ENCODE measurements at regions not wholly inside any gene's neighbourhood (a gene's known extent, or its start where the extent isn't known, plus 50 kb on each side); places are given as distances from the start of the nearest gene placed in this dataset.

DNA sequence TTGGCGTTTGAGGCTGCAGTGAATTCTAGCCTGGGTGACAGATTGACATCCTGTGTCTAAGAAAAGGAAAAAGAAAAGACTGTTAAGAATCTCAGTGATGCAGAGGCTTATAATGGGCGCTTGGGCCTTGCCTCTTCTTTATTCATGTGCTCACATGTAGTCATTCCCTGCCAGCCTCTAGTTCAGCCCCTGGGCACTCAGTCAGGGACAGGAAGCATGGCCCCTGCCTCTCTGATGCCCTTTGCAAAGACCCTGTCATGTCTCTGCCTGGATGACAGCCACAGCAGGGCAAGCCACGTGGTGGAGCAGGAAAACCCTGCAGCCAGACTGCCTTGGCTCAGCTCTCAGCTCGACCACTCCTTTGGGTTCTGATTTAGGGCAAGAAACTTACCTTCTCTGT, 368.9 kb downstream of the RPS24 start:
- DNase-seq, result no peak

DNA sequence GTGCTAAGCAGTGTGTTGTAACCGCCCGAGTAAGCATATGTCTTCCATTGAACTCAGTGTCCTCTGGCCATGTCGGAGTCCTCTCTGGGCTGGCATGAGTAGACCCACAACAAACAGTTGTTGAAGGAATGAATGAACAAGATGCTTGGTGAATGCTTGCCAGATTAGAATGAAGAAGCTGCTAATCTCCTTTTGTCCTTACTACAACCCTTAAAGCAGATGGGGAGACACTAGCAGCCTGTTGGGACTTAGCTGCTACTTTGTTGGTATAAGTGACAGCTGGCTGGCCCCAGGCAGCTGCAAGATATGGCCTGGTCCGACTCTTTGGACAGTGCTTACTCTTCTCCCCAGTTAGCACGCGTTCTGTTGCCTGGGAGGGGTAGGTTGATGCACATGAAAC, 370.1 kb downstream of the RPS24 start:
- no peak for DNase-seq

DNA sequence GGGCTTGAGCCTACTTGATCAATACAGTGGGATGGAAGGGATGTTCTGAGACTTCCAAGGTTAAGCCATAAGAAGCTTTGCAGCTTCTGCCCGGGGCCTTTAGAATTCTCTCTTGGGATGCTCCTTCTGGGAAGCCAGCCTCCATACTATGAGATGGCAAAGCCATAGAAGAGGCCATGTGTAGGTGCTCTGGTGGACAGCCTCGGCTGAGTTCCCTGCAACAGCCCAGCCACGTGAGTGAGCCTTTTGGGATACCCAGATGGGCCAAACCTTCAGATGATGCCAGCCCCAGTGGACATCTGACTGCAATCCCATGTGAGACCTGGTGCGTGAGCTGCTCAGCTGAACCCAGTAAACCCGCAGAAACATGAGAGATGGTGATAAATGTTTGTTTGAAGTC, 370.6 kb downstream of the RPS24 start:
- no peak for DNase-seq

DNA sequence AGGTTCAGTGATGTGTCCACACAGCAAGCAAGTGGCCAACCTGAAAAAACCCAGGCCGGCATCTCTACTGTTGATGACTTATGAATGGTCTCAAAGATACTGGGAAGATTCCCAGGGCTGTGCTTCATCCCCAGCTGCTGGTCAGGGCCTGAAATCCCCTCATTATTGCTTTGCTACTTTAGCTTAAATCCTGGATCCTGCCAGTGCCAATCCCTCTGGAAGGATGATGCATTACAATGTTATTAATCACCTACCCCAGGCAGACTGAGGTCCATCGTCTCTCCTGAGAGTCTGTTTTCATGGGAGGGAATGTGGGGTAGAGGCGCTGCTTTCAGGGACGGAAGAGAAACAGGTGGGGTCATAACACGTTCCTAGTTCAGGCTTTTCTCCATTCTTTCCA, 371.6 kb downstream of the RPS24 start:
- DNase-seq, result no peak

DNA sequence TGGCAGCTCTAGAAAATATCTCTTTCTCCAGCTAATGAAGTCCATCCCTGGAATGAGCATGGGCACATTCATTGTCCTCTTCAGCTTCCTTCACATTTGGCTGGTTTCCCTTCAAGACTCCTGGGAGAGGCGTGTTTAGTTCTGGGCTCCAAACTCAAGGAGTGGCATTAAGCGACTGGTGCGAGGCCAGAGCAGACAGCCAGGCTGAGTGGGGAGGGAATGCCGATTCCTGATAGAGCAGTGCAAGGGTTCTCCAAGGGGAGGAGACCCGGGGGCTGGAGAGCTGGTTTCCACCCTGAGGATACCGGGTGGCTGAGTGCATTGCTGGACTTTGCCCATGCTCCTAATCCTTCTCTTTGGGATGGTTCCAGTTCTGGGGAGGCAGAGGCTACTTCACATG, 372.1 kb downstream of the RPS24 start:
- no peak for DNase-seq

DNA sequence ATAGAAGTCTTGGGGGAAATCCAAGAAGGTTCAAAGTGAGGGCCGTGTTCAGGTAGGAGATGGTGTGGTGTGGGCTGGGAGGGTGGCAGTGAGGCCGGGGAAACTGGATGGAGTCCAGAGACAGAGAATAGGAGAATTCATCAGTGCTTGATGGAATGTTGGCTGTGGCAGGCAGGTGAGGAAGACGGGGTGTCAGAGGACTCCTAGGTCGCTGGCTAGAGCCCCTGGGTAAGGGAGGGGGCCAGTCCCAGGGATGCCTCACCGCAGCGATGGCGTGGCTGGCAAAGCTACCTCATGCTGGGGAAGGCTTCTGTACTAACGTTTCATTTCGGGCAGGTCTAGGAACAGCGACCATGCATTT, 373.0 kb downstream of the RPS24 start:
- DNase-seq, result no peak

DNA sequence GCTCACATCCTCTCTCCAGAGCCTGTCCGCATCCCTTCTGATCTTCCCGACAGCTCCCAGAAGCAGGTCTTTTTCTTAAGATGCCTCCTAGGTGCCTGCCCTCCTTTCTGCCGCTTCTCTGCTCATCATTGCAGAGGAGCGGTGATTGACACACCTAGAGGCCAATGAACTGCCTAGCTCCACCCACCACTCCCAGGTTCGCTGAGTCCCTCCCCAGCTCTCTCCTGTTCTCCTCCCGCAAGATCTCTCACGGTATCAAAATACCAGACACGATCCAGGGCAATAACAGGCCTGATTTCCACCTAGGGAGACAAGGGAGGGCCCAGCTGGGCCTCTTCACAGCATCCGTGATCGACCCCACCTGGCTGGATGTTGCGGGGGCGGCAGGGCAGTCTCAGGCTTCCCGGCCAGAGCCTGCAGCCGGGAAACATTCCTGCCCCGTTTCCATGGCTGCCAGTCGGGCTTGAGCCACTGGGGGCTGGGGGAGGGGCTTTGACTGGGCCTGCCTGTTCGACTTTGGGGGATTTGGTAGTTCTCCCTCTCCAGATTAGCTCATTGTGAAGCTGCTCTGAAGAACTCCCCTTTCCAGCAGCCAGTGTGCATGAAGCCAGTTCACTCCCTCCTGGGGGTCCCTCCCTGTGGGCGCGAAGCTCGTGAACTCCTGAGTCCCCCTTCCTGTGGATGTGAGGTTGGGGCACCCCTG, 373.5 kb downstream of the RPS24 start:
- DNase-seq, result peak; percentile 81

DNA sequence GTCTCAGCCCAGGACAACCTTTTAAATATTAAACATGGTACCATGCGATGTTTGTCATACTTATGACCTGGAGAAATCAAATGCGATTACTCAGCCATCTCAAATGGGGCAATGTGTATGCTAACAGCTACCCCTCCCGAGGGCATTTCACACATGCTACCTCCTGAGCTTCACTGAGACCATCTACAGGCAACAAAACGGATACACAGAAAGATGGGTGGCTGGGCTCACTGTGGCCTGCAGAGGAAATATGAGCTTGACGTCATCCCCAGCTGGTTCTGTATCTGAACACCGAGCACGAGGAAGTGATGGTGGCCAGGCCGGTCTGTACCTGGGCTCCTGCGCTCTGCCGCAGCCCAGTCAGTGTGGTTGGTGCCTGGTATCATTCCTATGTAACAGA, 374.3 kb downstream of the RPS24 start:
- DNase-seq, result no peak

DNA sequence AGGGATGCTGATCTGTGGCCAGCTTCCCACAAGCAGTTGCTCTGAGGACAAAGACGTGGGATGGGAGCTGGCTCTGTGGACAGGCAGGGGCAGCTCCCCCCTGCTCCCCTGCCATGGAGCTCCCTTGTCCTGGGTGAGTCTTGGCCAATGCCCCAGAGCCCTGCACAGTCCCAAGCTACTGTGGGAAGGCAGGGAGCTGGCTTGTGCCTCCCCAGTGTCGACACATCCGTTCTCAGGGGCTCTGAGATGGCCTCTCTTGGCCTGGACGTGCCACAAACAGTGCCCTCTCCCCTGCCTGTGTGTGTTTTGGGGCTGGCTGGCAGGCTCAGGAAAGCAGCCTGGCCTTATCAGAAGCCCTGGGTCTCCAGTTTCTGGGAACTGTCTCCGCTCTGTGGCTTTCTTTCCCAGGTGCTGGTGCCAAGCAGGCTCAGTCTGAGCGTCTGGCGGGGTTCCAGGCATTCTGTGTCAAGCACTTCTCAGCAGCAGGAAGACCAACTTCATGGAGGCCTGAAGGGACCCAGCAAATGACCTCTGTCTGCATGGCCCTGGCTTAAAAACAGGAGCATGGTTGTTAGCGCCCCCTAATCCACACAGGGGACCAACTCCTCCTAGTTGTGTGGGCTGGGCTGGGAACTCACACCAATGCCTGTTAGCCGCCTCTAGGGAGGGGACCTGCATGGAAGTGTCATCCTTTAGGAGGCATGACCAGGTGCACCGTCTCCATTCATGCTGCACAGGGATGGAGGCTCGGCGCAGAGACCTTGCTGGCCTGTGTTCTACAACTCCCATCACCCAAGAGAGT, 375.2 kb downstream of the RPS24 start:
- DNase-seq, result peak; percentile 75

DNA sequence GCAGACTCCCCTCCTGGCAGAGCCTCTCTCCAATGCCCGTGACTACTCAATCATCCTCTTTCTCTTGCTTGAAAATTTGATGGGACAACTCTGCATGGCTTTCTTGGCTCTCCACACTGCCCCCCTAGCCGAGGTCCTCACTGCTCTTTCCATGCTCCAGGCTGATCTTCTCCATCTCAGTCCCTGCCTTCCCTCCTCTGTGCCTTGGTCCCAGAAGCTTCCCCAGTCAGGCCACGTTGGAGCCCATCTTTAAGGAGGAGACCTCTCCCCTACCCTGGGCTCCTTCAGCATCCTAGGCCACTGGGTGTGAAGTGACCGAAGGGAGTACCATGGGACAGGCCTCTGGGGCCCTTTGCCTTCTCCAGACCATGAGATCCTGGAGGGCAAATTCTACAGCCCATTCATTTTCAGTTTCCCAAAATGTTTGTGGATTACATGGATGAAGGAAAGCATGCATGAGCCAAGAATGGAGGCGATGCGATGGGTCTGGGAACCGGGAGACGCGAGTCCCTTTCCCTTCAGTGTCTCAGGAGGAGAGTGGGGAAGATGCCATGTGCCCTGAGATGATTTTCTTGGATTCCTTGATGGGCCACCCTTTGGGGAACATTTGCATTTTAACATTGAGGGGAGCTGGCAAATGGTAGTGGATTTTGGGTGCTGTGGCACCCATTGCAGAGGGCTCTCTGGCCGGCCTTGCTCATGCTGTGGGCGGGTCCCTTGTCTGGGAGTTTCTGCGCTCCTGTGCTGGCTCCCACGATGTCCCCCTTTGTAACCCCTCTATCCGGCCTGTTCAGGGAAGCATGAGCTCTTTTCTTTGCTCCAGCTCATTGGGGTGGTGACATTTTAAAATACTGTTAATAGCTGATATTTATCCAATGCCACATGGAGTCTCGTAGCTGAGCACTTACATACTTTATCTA, 376.6 kb downstream of the RPS24 start:
- no peak for DNase-seq

DNA sequence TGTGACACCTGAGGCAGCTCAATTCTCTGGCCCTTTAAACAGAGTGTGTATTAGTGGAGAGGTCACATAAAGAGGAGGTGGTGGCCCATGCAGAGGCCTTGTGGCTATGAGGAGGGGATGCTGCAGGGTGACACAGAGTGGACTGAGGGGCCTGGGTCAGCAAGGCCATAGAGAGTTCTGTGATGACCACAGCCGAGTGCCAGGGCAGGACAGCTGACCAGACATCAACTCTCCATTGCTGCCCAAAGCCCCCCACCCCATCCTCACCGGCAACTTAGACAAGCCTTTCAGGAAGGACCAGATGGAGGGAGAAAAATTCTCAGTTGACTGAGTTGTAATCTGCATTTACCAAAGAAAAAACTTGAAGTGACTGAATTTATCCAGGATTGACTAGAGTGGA, 378.1 kb downstream of the RPS24 start:
- no peak for DNase-seq

DNA sequence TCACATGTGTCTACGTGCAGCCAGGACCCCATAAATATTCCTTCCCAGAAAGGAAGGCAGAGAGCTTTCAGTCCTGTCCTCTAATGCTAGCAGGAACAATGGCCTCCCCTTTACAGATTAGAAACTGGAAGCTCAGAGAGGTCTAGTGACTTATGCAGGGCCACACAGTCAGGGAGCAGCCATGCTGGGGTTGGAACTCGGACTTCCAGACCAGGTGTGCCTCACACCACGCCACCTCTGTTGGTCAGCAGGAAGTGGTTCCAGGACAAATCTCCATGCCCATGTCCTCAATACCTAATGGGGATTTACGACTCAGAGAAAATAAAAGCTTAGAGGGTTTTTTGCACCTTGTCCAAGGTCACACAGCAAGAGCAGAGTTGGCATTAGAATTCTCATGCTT, 378.9 kb downstream of the RPS24 start:
- no peak for DNase-seq

DNA sequence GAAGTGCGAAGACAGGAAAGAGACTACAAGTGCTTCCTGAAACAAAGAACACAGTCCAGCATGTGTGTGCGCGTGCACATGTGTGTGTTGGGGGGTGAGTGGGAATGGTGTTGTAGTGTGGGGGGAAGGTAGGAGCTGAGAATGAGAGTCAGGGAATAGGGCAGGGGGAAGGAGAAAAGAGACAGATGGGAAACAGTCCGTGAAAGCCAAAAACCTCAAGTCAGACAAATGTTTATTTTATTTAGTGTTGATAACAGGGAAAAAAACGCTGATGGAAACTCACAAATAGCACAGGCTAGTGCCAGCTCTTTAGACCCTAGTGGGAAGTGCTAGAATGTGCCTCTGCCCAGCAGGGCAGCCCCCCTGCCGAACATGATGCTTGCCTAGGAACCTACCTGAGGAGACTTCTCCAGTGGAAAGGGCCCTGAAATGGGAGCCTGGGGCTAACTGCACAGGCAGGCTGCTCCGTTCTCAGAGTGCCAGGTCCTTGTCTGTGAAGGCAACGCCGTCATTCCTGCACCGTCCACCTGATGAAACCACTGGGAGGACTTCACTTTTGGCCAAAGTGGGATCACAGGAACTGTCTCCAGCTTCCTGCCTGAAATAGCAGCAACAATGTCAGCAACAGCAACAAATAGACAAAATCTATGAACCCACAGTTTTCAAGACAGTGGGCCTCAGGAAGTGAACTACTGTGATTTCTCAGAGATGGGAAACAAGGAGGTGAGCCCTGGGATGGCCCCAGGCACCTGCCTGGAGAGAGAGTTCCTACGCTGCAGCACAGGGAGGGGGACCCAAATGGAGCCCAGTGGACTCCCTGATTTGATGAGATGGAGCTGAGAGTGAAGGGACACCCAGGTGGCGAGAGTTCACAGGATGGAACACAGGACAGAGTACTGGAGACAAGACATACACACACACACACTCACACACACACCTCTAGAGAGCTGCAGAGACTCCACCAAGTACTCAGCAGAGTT, 379.7 kb downstream of the RPS24 start:
- no peak for DNase-seq

DNA sequence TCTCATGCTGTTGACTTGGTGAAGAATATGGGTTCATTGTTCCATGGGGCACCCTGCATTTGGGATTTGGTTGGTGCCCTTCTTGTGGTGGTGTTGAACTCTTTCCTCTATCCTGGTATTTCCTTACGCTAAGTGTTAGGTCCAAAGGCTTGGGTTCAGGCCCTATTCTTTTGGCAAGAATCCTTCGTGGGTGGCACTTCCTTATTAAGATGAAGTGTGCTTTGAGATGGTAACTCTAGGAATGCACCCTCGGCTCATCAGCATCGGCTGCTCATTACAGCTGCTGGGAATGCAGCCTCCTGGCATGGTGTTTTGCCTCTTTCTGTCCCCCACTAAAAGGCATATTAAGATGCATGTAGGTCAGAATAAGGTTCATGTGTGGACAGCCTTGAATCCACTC, 380.7 kb downstream of the RPS24 start:
- no peak for DNase-seq

DNA sequence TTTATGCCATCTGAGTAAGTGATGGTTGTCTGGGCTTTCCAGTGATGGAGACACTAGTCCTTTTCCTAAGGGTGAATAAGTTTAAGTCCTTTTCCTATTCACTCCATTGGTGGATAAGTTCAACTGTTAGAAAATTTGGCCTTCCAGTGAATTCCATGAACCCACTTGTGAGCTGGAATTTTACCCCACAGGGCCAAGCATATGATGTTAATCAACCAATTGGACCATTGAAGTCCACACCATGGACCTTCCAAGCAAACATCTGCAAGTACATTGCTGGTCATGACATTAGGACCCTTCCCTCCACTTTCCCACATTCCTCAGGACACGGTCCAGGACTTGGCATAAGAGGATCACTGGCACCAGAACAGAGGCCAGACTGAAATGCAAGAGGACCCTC, 381.4 kb downstream of the RPS24 start:
- no peak for DNase-seq

DNA sequence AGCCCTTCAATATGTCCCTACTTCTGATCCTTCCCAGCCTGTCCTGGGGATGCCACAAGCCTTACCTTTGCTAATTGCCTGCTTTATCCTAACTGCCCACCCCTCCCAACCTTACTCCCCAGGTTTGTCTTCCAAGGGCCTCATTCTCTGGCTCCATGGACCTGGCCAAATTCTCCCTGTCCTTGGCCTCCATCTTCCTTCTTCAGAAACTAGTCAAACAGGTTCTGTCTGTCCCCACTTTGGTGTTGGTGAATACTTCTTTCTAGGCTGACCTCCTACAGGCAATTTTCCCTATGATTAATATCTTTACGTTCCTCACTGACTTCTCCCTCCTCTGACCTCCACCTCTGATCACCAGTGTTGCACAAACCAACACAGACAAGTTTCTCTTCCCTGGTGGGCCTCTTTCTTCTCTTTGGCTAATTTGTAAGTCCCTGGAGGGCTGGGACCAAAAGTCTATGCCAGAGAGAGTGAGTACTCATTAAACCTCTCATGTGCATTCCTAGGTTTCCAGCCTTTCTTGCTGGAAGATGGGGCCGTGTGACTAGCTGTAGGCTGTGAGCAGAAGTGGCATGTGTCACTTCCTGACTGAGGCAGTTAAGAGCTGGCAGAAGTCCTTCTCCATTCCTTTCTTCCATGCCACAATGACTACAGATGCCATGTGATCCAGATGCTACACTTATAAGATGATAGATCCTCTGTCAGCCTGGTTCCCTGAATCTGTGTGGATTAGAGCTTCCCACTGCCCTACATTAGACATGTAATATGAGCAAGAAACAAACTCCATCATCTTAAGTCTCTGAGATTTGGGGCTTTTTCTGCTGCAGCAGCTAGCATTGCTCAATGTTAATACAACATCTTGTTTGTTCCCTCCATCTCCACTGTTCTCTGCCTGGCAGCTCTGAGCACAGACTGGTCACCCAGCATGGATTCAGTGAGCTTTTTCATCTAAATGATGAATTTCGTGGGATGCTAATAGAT, 382.7 kb downstream of the RPS24 start:
- DNase-seq, result peak; percentile 68

DNA sequence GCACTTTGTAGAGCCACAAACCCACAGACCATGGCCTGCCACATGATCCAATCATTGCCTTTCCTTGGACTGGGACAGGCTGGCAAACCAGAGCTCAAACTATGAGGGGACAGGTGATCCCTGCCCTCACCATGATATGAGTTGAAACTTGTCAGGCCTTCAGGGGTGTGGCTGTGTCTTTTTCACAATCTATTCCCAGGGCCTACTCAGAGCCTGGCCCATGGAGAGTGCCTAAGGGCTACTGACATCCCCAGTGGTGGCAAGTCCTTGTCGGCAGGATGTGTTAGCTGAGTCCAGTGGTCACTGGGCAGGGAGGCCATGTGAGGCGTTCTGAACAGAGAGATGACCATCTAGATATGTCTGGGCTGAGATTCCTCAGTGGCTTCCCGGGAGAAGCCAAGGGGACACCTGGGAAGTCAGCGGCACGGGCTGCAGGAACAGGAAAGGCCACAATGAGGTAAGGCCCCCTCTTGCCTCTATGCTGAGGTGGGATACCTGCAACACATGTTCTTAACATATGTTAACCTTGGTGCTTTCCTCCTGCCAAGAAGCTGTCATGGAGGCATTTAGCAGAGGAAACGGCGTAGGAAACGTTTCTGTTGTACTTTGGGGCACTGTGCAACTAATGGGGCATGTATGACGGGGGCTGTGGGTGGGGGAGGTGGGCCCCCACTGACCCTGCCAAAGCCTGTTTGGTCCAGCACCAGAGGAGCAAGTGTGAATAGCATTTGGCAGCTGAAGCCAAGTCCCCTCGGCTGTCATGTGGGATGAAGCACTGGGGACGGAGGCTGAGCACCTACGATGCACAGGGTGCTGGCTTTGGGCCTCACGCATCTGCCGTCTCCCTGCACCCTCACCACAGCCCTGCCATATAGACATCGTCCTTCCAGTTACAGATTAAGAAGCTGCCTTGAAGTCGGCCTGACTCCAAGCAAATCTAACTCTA, 384.0 kb downstream of the RPS24 start:
- DNase-seq, result no peak

DNA sequence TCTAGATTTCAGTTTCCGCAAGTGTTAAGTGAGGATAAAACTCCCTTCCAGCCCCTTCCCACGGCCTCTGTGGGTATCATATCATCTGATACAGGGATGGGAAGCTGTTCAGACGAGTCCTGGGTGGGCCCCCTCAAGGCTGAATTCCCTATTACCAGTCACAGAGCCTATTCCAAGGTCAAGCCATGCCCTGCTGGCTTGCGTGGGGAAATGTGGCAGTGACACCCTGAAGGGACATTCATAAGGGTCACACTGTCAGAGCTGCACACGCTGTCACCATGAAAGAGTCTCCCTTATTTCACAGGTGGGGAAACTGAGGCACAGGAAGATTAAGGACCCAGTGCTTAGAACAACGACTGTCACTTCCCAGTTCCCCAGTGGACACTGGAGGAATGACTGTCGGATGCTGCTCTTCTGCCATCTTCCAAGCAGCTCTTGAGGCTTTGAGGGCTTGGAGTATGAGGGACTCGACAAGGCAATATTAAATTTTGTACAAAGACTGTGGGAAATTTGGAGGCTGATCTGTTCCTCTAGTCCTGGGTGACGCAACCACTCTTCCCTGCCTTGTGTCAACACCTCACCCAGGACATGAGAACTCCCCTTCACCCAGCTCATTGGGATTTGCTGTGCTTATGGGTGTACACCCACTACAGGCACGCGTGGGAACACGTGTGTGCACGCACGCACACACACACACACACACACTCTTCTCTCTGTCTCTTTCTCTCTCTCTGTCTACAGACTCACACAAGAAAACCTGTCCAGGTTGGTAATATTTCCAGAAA, 386.0 kb downstream of the RPS24 start:
- DNase-seq, result no peak
